SK-N-SH (cell line): ENCODE measurements at regions not wholly inside any gene's neighbourhood (a gene's known extent, or its start where the extent isn't known, plus 50 kb on each side); places are given as distances from the start of the nearest gene placed in this dataset.

Experiments used
- CTCF ChIA-PET: fragments of 300-600, 350-600 bp; formaldehyde crosslinking; extraction: SDS; loops from one replicate; lab custom pipeline; 2021; lab: Yijun Ruan, JAX
- POLR2A ChIA-PET: fragments of 350-600 bp; sonication (Branson Sonifier 250); formaldehyde crosslinking; extraction: SDS; loops from one replicate; lab custom pipeline; 2020; ENCODE audit warnings: antibody characterized with exemption, inconsistent platforms; lab: Yijun Ruan, JAX
- DNase-seq: peaks from one replicate; pipeline ENCODE4 v3.0.0; 2012
- H2AFZ ChIP-seq: fragments of 200-600 bp; sonication (generic); 2 replicates; pipeline ENCODE4 v1.8.1; 2016; ENCODE audit warnings: antibody characterized with exemption, mild to moderate bottlenecking, low read depth
- H3F3A ChIP-seq: fragments of 200-600 bp; sonication (generic); replicated peaks from 2 replicates; pipeline ENCODE3; 2016; ENCODE audit warnings: antibody characterized with exemption, mild to moderate bottlenecking; ENCODE audit not compliant: insufficient read depth
- H3K27ac ChIP-seq, 2 experiments: fragments of 200-500 bp in 1 of 2; fragments of 200-600 bp in 1 of 2; sonication (Bioruptor generic) in 1 of 2; sonication (generic), shearing (Covaris generic) in 1 of 2; 2 replicates each; pipeline versions ENCODE4 v1.5.1 to v1.6.1; 2014 to 2016; ENCODE audit warnings: low read depth in 2 of 2, inconsistent platforms in 1 of 2, low read length in 1 of 2, mild to moderate bottlenecking in 1 of 2, mixed read lengths in 1 of 2
- H3K27me3 ChIP-seq: fragments of 200-600 bp; sonication (generic), shearing (Covaris generic); 2 replicates; pipeline ENCODE4 v1.6.1; 2016; ENCODE audit warnings: mixed run types; ENCODE audit not compliant: insufficient read depth
- H3K36me3 ChIP-seq, 2 experiments: fragments of 200-500 bp in 1 of 2; fragments of 200-600 bp in 1 of 2; sonication (Bioruptor generic) in 1 of 2; sonication (generic) in 1 of 2; replicated peaks in 1 of 2; 2 replicates each; pipeline versions ENCODE3 to v1.5.1; 2014 to 2016; ENCODE audit warnings: low read length in 1 of 2, mild to moderate bottlenecking in 1 of 2; ENCODE audit not compliant: insufficient read depth in 2 of 2, control insufficient read depth in 1 of 2
- H3K4me1 ChIP-seq, 2 experiments: fragments of 200-500 bp in 1 of 2; fragments of 200-600 bp in 1 of 2; sonication (Bioruptor generic) in 1 of 2; sonication (generic), shearing (Covaris generic) in 1 of 2; 2 replicates each; pipeline versions ENCODE4 v1.5.1 to v1.6.1; 2014 to 2016; ENCODE audit warnings: low read depth in 1 of 2, low read length in 1 of 2, mixed run types in 1 of 2; ENCODE audit not compliant: insufficient read depth in 2 of 2, control insufficient read depth in 1 of 2
- H3K4me2 ChIP-seq: fragments of 200-600 bp; sonication (generic), shearing (Covaris generic); 2 replicates; pipeline ENCODE4 v1.6.1; 2017; ENCODE audit warnings: mixed run types
- H3K4me3 ChIP-seq, 2 experiments: fragments of 200-500 bp in 1 of 2; fragments of 200-600 bp in 1 of 2; sonication (Bioruptor generic) in 1 of 2; sonication (generic), shearing (Covaris generic) in 1 of 2; 2 replicates each; pipeline versions ENCODE4 v1.5.1 to v1.8.1; 2014 to 2016; ENCODE audit warnings: low read depth in 2 of 2, inconsistent platforms in 1 of 2, low read length in 1 of 2, mild to moderate bottlenecking in 1 of 2, mixed read lengths in 1 of 2, moderate library complexity in 1 of 2
- H3K79me2 ChIP-seq: fragments of 200-600 bp; sonication (generic); 2 replicates; pipeline ENCODE4 v1.8.1; 2017; ENCODE audit warnings: mild to moderate bottlenecking; ENCODE audit not compliant: insufficient read depth
- H3K9ac ChIP-seq: fragments of 200-600 bp; sonication (generic); 2 replicates; pipeline ENCODE4 v1.6.1; 2017; ENCODE audit warnings: mixed run types
- H3K9me2 ChIP-seq: fragments of 200-600 bp; sonication (generic); 2 replicates; pipeline ENCODE4 v1.6.1; 2017; ENCODE audit warnings: mixed run types
- H3K9me3 ChIP-seq: fragments of 200-600 bp; sonication (generic); 2 replicates; pipeline ENCODE4 v1.6.1; 2017; ENCODE audit warnings: mixed run types, mild to moderate bottlenecking, moderate library complexity
- H4K20me1 ChIP-seq: fragments of 200-600 bp; sonication (generic); 2 replicates; pipeline ENCODE4 v1.6.1; 2017; ENCODE audit warnings: mild to moderate bottlenecking, mixed run types; ENCODE audit not compliant: insufficient read depth
- CHD2 ChIP-seq: fragments of 150-350 bp; IDR thresholded peaks from 2 replicates; pipeline ENCODE4 v1.6.1; 2018; ENCODE audit warnings: low read length; ENCODE audit not compliant: partially characterized antibody
- ELF1 ChIP-seq: IDR thresholded peaks from 2 replicates; pipeline ENCODE4 v1.4.0; 2012
- EP300 ChIP-seq, 2 experiments: IDR thresholded peaks; 2 replicates each; pipeline versions ENCODE4 v1.4.0 to v1.6.1; 2012; ENCODE audit warnings: borderline replicate concordance in 1 of 2, low read depth in 1 of 2, low read length in 1 of 2
- EZH2phosphoT487 ChIP-seq: fragments of 200-600 bp; sonication (generic); IDR thresholded peaks from 2 replicates; pipeline ENCODE4 v1.6.1; 2017; ENCODE audit warnings: low read depth, mixed run types, mild to moderate bottlenecking, antibody characterized with exemption, moderate library complexity, borderline replicate concordance
- GABPA ChIP-seq: IDR thresholded peaks from 2 replicates; pipeline ENCODE4 v1.4.0; 2012; ENCODE audit warnings: low read depth, mild to moderate bottlenecking
- MXI1 ChIP-seq: IDR thresholded peaks from 2 replicates; pipeline ENCODE4 v1.6.1; 2012; ENCODE audit warnings: mild to moderate bottlenecking, low read depth, low read length, improper control_type of control experiment
- NFIC ChIP-seq: IDR thresholded peaks from 2 replicates; pipeline ENCODE4 v1.4.0; 2012; ENCODE audit warnings: borderline replicate concordance
- NRF1 ChIP-seq: IDR thresholded peaks from 2 replicates; pipeline ENCODE4 v1.6.1; 2012; ENCODE audit warnings: low read depth, mild to moderate bottlenecking, low read length
- POLR2AphosphoS5 ChIP-seq: IDR thresholded peaks from 2 replicates; pipeline ENCODE4 v1.6.1; 2012; ENCODE audit warnings: low read depth, low read length
- RAD21 ChIP-seq: IDR thresholded peaks from 2 replicates; pipeline ENCODE4 v1.6.1; 2012; ENCODE audit warnings: mild to moderate bottlenecking, low read length
- RCOR1 ChIP-seq: fragments of 150-350 bp; IDR thresholded peaks from 2 replicates; pipeline ENCODE4 v1.6.1; 2017; ENCODE audit warnings: antibody characterized with exemption, low read length
- RFX5 ChIP-seq: IDR thresholded peaks from 2 replicates; pipeline ENCODE4 v1.6.1; 2012; ENCODE audit warnings: mild to moderate bottlenecking, improper control_type of control experiment, low read length
- RXRA ChIP-seq: IDR thresholded peaks from 2 replicates; pipeline ENCODE4 v1.4.0; 2012; ENCODE audit warnings: low read depth, mild to moderate bottlenecking, borderline replicate concordance
- TAF1 ChIP-seq: IDR thresholded peaks from 2 replicates; pipeline ENCODE4 v1.6.1; 2012; ENCODE audit warnings: low read depth, mild to moderate bottlenecking, low read length, moderate library complexity, borderline replicate concordance
- TCF12 ChIP-seq: IDR thresholded peaks from 2 replicates; pipeline ENCODE4 v1.4.0; 2012
- TEAD4 ChIP-seq: IDR thresholded peaks from 2 replicates; pipeline ENCODE4 v1.4.0; 2012; ENCODE audit warnings: mild to moderate bottlenecking, borderline replicate concordance; ENCODE audit not compliant: insufficient read depth
- WGBS: methylation state at CpG from one replicate; pipeline ENCODE4 v1.1.6; 2017; ENCODE audit warnings: low lambda C conversion rate; 5-methylcytosine and 5-hydroxymethylcytosine counted together
- TF ChIP-seq, protein P1 (sequence below): IDR thresholded peaks from 2 replicates; pipeline ENCODE4 v1.4.0; 2012; ENCODE audit warnings: low read depth, borderline replicate concordance

DNA sequence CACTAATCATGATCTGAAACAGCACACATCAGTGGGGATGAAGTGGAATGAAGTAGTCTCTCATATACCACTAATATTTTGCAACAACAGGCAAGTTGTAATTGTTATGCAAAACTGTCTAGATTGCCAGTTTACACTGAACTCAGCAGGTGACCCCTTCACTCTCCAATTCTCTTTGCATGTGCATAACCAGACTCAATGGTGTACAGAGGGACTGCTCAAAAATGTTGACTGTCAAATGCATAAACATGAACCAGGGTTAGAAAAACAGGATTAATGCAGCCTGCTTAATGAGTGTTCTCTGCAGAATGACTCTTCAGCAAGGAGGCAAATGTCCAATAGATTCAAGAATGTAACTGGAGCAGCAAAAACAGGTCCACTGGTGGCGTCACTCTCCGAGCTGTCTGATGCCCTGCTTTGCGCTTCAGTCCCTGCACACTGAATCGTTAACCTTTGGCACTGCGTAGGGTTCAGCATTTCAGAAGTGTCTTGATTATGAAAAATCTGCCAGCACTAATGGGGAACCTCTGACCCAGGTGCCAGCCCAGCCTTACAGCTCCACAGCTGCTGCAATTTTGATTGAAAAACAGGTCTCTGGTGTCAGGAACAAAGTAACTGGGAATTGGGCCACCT is 209.3 kb downstream of the TDRD15 start:
- CTCF ChIA-PET: interaction anchor here (0.6 to 4.3 kb wide), 3 partner anchors 8 to 444 kb away, joined by 3 to 16 read pairs (median 3); no protein-coding TSS in a partner anchor
- Histone ChIP-seq H3K4me2 (no peak overlapping the region), H3K27me3 (no peaks in the 10 kb centered on the region), H3K4me3 (no peak overlapping the region), H3F3A (no peaks in the 10 kb centered on the region), H3K9me2 (no peaks in the 10 kb centered on the region), H3K79me2 (no peaks in the 10 kb centered on the region), H3K9ac (no peak overlapping the region), H3K27ac (no peak overlapping the region), H3K4me1 (peaks cover 0 to 3% of the 10 kb centered on the region in 2 experiments; a peak in 1 of 4 replicates), H3K36me3 (no peaks in the 10 kb centered on the region), H3K9me3 (no peaks in the 10 kb centered on the region), H4K20me1 (no peaks in the 10 kb centered on the region), H2AFZ (no peak overlapping the region)
- POLR2A ChIA-PET: no interaction called here
- DNase-seq: no peak
- TF ChIP-seq TCF12: no peak
- 42% methylated on average over 5 of the region's 5 CpGs for WGBS

DNA sequence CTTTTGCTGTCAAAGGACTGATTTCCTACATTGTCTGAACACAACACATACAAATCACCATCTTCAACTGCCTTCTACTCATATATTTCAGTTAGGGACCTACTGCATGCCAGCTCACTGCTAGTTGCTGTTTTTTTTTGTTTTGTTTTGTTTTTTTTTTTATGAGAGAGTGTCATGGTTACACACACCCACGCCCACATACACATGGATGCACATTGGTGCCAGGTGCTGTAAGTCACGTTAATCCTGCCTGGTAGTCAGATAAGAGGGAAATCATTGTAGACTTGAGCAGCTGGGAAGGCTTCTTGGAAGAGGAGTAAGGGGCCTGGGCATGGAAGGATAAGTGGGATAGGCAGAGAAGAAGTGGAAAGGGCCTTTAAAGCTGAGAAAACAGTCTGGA is 209.9 kb downstream of the TDRD15 start:
- CTCF ChIA-PET: interaction anchor here (1.0 to 4.3 kb wide), 3 partner anchors 9 to 32 kb away, joined by 3 to 16 read pairs (median 4); no protein-coding TSS in a partner anchor

More for the DNA sequence above, 209.9 kb downstream of the TDRD15 start:
- 9% methylated on average over 2 of the region's 2 CpGs for WGBS
- no peak overlapping the region for H3K9ac ChIP-seq
- H3K27me3 ChIP-seq: no peaks in the 10 kb centered on the region
- H3K9me3 ChIP-seq: no peaks in the 10 kb centered on the region
- TF ChIP-seq NRF1 (no peak), RCOR1 (no peak), TEAD4 (no peak), POLR2AphosphoS5 (no peak), CHD2 (no peak), TAF1 (no peak), GABPA (no peak), RAD21 (no peak), MXI1 (no peak), EP300 (IDR thresholded peaks at IDR 0.05; ENCODE audit: borderline replicate concordance in 1 of 2, low read depth in 1 of 2, low read length in 1 of 2) (no peak), EZH2phosphoT487 (no peak), ELF1 (no peak), RXRA (no peak), TCF12 (no peak), RFX5 (no peak), NFIC (no peak)
- TF ChIP-seq, protein P1, sequence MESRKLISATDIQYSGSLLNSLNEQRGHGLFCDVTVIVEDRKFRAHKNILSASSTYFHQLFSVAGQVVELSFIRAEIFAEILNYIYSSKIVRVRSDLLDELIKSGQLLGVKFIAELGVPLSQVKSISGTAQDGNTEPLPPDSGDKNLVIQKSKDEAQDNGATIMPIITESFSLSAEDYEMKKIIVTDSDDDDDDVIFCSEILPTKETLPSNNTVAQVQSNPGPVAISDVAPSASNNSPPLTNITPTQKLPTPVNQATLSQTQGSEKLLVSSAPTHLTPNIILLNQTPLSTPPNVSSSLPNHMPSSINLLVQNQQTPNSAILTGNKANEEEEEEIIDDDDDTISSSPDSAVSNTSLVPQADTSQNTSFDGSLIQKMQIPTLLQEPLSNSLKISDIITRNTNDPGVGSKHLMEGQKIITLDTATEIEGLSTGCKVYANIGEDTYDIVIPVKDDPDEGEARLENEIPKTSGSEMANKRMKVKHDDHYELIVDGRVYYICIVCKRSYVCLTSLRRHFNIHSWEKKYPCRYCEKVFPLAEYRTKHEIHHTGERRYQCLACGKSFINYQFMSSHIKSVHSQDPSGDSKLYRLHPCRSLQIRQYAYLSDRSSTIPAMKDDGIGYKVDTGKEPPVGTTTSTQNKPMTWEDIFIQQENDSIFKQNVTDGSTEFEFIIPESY: no peak
- H3K4me3 ChIP-seq: no peak overlapping the region
- no peaks in the 10 kb centered on the region for H3K9me2 ChIP-seq
- H3K79me2 ChIP-seq: no peaks in the 10 kb centered on the region
- POLR2A ChIA-PET: no interaction called here
- no peak overlapping the region for H2AFZ ChIP-seq
- no peaks in the 10 kb centered on the region for H3F3A ChIP-seq
- H3K27ac ChIP-seq: no peak overlapping the region
- peaks cover 0 to 3% of the 10 kb centered on the region in 2 experiments; a peak in 1 of 4 replicates for H3K4me1 ChIP-seq
- DNase-seq: no peak
- no peaks in the 10 kb centered on the region for H3K36me3 ChIP-seq
- H3K4me2 ChIP-seq: no peak overlapping the region
- H4K20me1 ChIP-seq: no peaks in the 10 kb centered on the region
